ENCODE measurements at regions not wholly inside any gene's neighbourhood (a gene's known extent, or its start where the extent isn't known, plus 50 kb on each side); places are given as distances from the start of the nearest gene placed in this dataset.

DNA sequence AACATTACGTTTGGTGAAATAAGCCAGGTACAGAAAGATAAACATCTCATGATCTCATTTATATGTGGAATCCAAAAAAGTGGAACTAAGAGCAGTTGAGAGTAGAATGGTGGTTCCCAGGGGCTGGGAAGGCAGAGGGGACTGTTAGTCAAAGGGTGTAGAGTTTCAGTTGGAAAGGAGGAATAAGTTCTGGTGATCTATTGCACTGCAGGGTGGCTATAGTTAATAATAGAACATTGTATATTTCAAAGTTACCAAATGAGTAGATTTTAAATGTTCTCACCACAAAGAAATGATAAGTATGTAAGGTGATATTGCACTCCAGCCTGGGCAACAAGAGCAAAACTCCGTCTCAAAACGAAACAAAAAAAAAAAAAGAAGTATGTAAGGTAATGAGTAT is 260.1 kb upstream of the RAB6C start:
- Histone ChIP-seq H3K36me3 (no peaks in the 10 kb centered on the region), H3K4me2 (no peak overlapping the region), H3F3A (ENCODE audit: low read depth) (no peaks in the 10 kb centered on the region), H3K27ac (no peak overlapping the region), H3K79me2 (ENCODE audit: low read depth) (no peaks in the 10 kb centered on the region), H3K4me3 (no peak overlapping the region), H4K20me1 (ENCODE audit: low read depth) (no peaks in the 10 kb centered on the region), H3K9ac (no peak overlapping the region), H3K27me3 (no peaks in the 10 kb centered on the region), H3K9me3 (ENCODE audit: low read depth) (no peaks in the 10 kb centered on the region), H2AFZ (replicated peaks) (no peak overlapping the region), H3K4me1 (peaks cover 6% of the 10 kb centered on the region)
- peaks cover 28% of the 10 kb centered on the region for H3K4me1 Mint-ChIP-seq
- peaks cover under 1% of the 10 kb centered on the region for H3K27me3 Mint-ChIP-seq (ENCODE audit: insufficient read depth, low read depth)
- H3K9me3 Mint-ChIP-seq: no peaks in the 10 kb centered on the region
- DNase-seq (ENCODE audit: low spot score): no peak
- no peaks in the 10 kb centered on the region for H3K36me3 Mint-ChIP-seq
- H3K4me3 Mint-ChIP-seq: no peak overlapping the region
- no peak overlapping the region for H3K27ac Mint-ChIP-seq
- TF ChIP-seq EZH2 (IDR thresholded peaks at IDR 0.05) (no peak), EZH2phosphoT487 (IDR thresholded peaks at IDR 0.05) (no peak)
- TF ChIP-seq, protein P1, sequence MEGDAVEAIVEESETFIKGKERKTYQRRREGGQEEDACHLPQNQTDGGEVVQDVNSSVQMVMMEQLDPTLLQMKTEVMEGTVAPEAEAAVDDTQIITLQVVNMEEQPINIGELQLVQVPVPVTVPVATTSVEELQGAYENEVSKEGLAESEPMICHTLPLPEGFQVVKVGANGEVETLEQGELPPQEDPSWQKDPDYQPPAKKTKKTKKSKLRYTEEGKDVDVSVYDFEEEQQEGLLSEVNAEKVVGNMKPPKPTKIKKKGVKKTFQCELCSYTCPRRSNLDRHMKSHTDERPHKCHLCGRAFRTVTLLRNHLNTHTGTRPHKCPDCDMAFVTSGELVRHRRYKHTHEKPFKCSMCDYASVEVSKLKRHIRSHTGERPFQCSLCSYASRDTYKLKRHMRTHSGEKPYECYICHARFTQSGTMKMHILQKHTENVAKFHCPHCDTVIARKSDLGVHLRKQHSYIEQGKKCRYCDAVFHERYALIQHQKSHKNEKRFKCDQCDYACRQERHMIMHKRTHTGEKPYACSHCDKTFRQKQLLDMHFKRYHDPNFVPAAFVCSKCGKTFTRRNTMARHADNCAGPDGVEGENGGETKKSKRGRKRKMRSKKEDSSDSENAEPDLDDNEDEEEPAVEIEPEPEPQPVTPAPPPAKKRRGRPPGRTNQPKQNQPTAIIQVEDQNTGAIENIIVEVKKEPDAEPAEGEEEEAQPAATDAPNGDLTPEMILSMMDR (IDR thresholded peaks at IDR 0.05): no peak

DNA sequence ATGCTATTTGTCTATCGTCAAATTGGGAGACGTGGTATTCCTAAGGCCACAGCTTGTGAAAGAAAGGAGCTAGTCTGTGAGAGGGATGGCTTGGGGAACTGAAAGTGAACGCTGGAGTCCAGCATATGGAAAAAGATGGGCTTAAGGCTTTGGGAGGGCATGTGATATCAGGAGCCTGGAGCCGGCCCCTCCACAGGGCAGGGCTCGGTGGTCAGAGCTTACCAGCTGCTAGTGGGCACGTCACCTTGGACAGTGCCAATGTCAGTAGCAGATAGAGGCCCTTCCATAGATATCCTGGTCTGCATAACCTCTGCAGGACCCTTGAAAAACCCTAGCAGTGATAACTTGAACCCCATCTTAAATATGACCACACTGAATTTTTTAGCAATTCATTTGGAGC is 259.1 kb upstream of the RAB6C start:
- Mint-ChIP-seq H3K27ac (no peak overlapping the region), H3K4me1 (peaks cover 31% of the 10 kb centered on the region), H3K9me3 (no peaks in the 10 kb centered on the region), H3K27me3 (ENCODE audit: insufficient read depth, low read depth) (peaks cover 4% of the 10 kb centered on the region), H3K36me3 (no peaks in the 10 kb centered on the region), H3K4me3 (no peak overlapping the region)
- DNase-seq (ENCODE audit: low spot score): no peak
- Histone ChIP-seq H3K4me1 (peaks cover 6% of the 10 kb centered on the region), H3K27ac (no peak overlapping the region), H4K20me1 (ENCODE audit: low read depth) (no peaks in the 10 kb centered on the region), H3K27me3 (no peaks in the 10 kb centered on the region), H2AFZ (replicated peaks) (no peak overlapping the region), H3F3A (ENCODE audit: low read depth) (no peaks in the 10 kb centered on the region), H3K4me2 (no peak overlapping the region), H3K9ac (no peak overlapping the region), H3K4me3 (no peak overlapping the region), H3K9me3 (ENCODE audit: low read depth) (no peaks in the 10 kb centered on the region), H3K36me3 (no peaks in the 10 kb centered on the region), H3K79me2 (ENCODE audit: low read depth) (no peaks in the 10 kb centered on the region)
- TF ChIP-seq EZH2 (IDR thresholded peaks at IDR 0.05): no peak
- TF ChIP-seq, protein P1 (IDR thresholded peaks at IDR 0.05): no peak
- TF ChIP-seq EZH2phosphoT487 (IDR thresholded peaks at IDR 0.05): no peak

DNA sequence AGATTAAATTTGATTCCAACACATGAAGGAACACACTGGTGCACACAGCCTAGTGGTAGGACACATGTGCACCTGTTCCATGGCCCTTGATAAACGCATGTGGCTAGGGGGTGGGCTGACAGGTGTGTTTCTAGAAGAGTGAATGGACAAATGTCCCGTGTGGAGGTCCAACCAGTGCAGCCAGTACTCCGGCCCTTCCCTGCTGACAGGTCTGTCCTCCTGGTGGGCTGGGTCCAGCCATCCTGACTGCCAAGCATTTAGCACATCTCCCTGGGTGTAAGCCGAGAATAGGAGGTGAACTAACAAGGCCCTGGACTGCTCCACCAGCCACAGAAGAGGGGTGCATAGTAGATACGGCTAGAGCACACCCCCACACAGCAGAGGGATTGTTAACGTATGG is 258.7 kb upstream of the RAB6C start:
- Histone ChIP-seq H3K4me2 (no peak overlapping the region), H3K27ac (no peak overlapping the region), H3K27me3 (no peaks in the 10 kb centered on the region), H3K9ac (no peak overlapping the region), H2AFZ (replicated peaks) (no peak overlapping the region), H3K4me1 (peaks cover 6% of the 10 kb centered on the region), H3K9me3 (ENCODE audit: low read depth) (no peaks in the 10 kb centered on the region), H3F3A (ENCODE audit: low read depth) (no peaks in the 10 kb centered on the region), H3K79me2 (ENCODE audit: low read depth) (no peaks in the 10 kb centered on the region), H4K20me1 (ENCODE audit: low read depth) (no peaks in the 10 kb centered on the region), H3K36me3 (no peaks in the 10 kb centered on the region), H3K4me3 (no peak overlapping the region)
- no peaks in the 10 kb centered on the region for H3K36me3 Mint-ChIP-seq
- no peak for TF ChIP-seq EZH2 (IDR thresholded peaks at IDR 0.05)
- TF ChIP-seq, protein P1 (IDR thresholded peaks at IDR 0.05): no peak
- no peak for TF ChIP-seq EZH2phosphoT487 (IDR thresholded peaks at IDR 0.05)
- H3K27ac Mint-ChIP-seq: no peak overlapping the region
- no peaks in the 10 kb centered on the region for H3K9me3 Mint-ChIP-seq
- H3K4me3 Mint-ChIP-seq: no peak overlapping the region
- DNase-seq (ENCODE audit: low spot score): no peak
- peaks cover 4% of the 10 kb centered on the region for H3K27me3 Mint-ChIP-seq (ENCODE audit: insufficient read depth, low read depth)
- H3K4me1 Mint-ChIP-seq: peaks cover 31% of the 10 kb centered on the region

All from neural progenitor cell (in vitro differentiated cells).